ENCODE measurements at regions not wholly inside any gene's neighbourhood (a gene's known extent, or its start where the extent isn't known, plus 50 kb on each side); places are given as distances from the start of the nearest gene placed in this dataset.

DNA sequence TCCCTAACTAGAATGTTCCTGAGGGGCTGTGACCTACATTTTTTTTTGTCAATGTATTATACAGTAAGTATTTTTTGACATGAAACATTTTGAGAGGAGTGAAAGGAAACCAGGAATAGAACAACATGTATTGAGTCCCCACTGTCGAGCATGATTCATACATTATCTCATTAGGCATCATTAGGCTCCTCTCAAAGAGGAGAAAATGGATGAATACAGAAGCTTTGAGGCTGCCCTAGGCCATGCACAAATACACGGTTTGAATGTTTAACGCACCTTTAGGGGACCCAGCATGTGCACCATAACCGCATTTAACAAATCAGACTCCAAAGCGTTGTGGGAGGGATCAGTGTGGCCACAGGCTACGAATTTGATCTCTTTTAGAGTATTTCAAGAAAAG, 87.8 kb downstream of the TBXT start:
- no peak for DNase-seq (ENCODE audit: low read depth in 1 of 2, low spot score in 1 of 2)
- H3K27me3 ChIP-seq (ENCODE audit: insufficient read depth, poor library complexity, severe bottlenecking) = no peaks in the 10 kb centered on the region
- H3K4me3 ChIP-seq (replicated peaks; ENCODE audit: insufficient read depth, low read length) = no peak overlapping the region
- TF ChIP-seq REST (IDR thresholded peaks at IDR 0.05; ENCODE audit: insufficient replicate concordance, low read depth) = no peak
- TF ChIP-seq, protein P1, sequence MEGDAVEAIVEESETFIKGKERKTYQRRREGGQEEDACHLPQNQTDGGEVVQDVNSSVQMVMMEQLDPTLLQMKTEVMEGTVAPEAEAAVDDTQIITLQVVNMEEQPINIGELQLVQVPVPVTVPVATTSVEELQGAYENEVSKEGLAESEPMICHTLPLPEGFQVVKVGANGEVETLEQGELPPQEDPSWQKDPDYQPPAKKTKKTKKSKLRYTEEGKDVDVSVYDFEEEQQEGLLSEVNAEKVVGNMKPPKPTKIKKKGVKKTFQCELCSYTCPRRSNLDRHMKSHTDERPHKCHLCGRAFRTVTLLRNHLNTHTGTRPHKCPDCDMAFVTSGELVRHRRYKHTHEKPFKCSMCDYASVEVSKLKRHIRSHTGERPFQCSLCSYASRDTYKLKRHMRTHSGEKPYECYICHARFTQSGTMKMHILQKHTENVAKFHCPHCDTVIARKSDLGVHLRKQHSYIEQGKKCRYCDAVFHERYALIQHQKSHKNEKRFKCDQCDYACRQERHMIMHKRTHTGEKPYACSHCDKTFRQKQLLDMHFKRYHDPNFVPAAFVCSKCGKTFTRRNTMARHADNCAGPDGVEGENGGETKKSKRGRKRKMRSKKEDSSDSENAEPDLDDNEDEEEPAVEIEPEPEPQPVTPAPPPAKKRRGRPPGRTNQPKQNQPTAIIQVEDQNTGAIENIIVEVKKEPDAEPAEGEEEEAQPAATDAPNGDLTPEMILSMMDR (IDR thresholded peaks at IDR 0.05; ENCODE audit: insufficient read depth, low read length) = no peak
- TF ChIP-seq POLR2AphosphoS5 (IDR thresholded peaks at IDR 0.05; ENCODE audit: low read depth) = no peak
- no peak for TF ChIP-seq SPI1 (IDR thresholded peaks at IDR 0.05; ENCODE audit: borderline replicate concordance, low read depth)
- no peak for TF ChIP-seq GABPA (IDR thresholded peaks at IDR 0.05; ENCODE audit: low read depth)
- no peak overlapping the region for H3K27ac ChIP-seq (replicated peaks)

GRCh38 chr6:166078294-166078693, 89.4 kb downstream of the TBXT start:
- no peaks in the 10 kb centered on the region for H3K27me3 ChIP-seq (ENCODE audit: insufficient read depth, poor library complexity, severe bottlenecking)
- no peak overlapping the region for H3K27ac ChIP-seq (replicated peaks)
- TF ChIP-seq GABPA (IDR thresholded peaks at IDR 0.05; ENCODE audit: low read depth) = no peak
- H3K4me3 ChIP-seq (replicated peaks; ENCODE audit: insufficient read depth, low read length) = no peak overlapping the region
- no peak for DNase-seq (ENCODE audit: low read depth in 1 of 2, low spot score in 1 of 2)

DNA sequence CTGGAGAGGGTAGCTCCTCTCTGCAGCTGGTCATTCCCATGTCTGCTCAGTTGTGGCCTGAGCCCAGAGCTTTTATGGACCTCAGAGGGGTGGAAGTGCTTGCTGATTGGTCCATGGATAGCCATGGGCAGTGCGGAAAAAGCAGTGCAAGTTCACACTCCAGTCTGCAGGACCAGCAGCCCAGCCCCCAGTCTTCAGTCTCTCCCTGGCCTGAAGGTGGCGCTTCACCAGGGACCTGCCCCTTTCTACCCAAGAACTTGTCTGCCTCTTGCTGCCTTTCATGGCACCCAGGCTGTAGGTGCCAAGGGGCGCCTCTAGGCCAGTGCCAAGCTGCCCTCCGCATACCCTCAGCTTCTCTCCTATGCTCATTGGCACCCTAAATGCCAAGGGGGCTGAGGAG, 91.0 kb downstream of the TBXT start:
- TF ChIP-seq GABPA (IDR thresholded peaks at IDR 0.05; ENCODE audit: low read depth) (no peak), SPI1 (IDR thresholded peaks at IDR 0.05; ENCODE audit: borderline replicate concordance, low read depth) (no peak), POLR2AphosphoS5 (IDR thresholded peaks at IDR 0.05; ENCODE audit: low read depth) (no peak), REST (IDR thresholded peaks at IDR 0.05; ENCODE audit: insufficient replicate concordance, low read depth) (no peak)
- TF ChIP-seq, protein P1 (IDR thresholded peaks at IDR 0.05; ENCODE audit: insufficient read depth, low read length) = no peak
- Histone ChIP-seq H3K4me3 (replicated peaks; ENCODE audit: insufficient read depth, low read length) (no peak overlapping the region), H3K27ac (replicated peaks) (no peak overlapping the region), H3K27me3 (ENCODE audit: insufficient read depth, poor library complexity, severe bottlenecking) (no peaks in the 10 kb centered on the region)
- no peak for DNase-seq (ENCODE audit: low read depth in 1 of 2, low spot score in 1 of 2)

DNA sequence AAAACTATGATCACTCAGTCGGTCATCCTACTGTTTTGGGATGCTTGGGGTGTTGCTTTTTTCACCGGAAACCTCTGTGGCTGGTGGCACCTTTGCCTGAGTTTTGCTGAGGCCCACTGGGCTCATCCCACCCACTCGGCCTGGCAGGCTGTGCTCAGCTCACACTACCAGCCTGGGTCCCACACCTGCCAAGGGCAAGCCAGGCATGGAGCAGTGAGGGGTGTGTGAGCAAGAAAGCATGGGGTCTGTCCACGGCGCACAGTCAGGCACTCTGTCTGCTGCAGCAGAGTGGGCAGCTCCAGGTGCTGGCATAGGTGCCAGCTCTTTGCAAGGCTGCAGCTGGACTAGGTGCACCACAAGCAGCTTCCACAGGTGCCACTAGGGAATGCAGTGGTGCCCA, 91.7 kb downstream of the TBXT start:
- Histone ChIP-seq H3K27me3 (ENCODE audit: insufficient read depth, poor library complexity, severe bottlenecking) (no peaks in the 10 kb centered on the region), H3K27ac (replicated peaks) (no peak overlapping the region), H3K4me3 (replicated peaks; ENCODE audit: insufficient read depth, low read length) (no peak overlapping the region)
- TF ChIP-seq REST (IDR thresholded peaks at IDR 0.05; ENCODE audit: insufficient replicate concordance, low read depth) (no peak), GABPA (IDR thresholded peaks at IDR 0.05; ENCODE audit: low read depth) (no peak), POLR2AphosphoS5 (IDR thresholded peaks at IDR 0.05; ENCODE audit: low read depth) (no peak), SPI1 (IDR thresholded peaks at IDR 0.05; ENCODE audit: borderline replicate concordance, low read depth) (no peak)
- TF ChIP-seq, protein P1 (IDR thresholded peaks at IDR 0.05; ENCODE audit: insufficient read depth, low read length) = no peak
- DNase-seq (ENCODE audit: low read depth in 1 of 2, low spot score in 1 of 2) = no peak

Measured in HL-60 (cell line).